Aorta (tissue), 5 donors: ENCODE measurements at regions not wholly inside any gene's neighbourhood (a gene's known extent, or its start where the extent isn't known, plus 50 kb on each side); places are given as distances from the start of the nearest gene placed in this dataset.

Experiments
- ATAC-seq: fragments of 200-7000 bp; cut with Tn5 transposase; one replicate; pipeline ENCODE4 v1.9.1; 2022; ENCODE audit warnings: moderate library complexity; ENCODE audit not compliant: low FRiP score
- DNase-seq, 2 donors: peaks; one replicate each; pipeline ENCODE4 v3.0.0-alpha.2; 2020
- H3K27ac ChIP-seq, 2 donors: one replicate each; pipeline ENCODE4 v1.5.1; 2013; ENCODE audit warnings: low read length in 2 of 2, mild to moderate bottlenecking in 2 of 2, moderate library complexity in 2 of 2, control low read depth in 1 of 2, inconsistent platforms in 1 of 2, low read depth in 1 of 2
- H3K27me3 ChIP-seq, 2 donors: one replicate each; pipeline ENCODE4 v1.6.1; 2013; ENCODE audit warnings: control low read depth in 1 of 2, low read length in 1 of 2, mild to moderate bottlenecking in 1 of 2, moderate library complexity in 1 of 2; ENCODE audit not compliant: insufficient read depth in 2 of 2, control insufficient read depth in 1 of 2
- H3K36me3 ChIP-seq, 2 donors: one replicate each; pipeline ENCODE4 v1.6.1; 2013; ENCODE audit warnings: control low read depth in 1 of 2, low read length in 1 of 2, mild to moderate bottlenecking in 1 of 2; ENCODE audit not compliant: insufficient read depth in 2 of 2, control insufficient read depth in 1 of 2
- H3K4me1 ChIP-seq, 2 donors: one replicate each; pipeline ENCODE4 v1.6.1; 2013; ENCODE audit warnings: low read length in 2 of 2, control low read depth in 1 of 2, mild to moderate bottlenecking in 1 of 2, moderate library complexity in 1 of 2; ENCODE audit not compliant: insufficient read depth in 2 of 2, control insufficient read depth in 1 of 2
- H3K4me3 ChIP-seq, 2 donors: one replicate each; pipeline ENCODE4 v1.5.1; 2013; ENCODE audit warnings: low read length in 2 of 2, control low read depth in 1 of 2, mild to moderate bottlenecking in 1 of 2
- H3K9me3 ChIP-seq: one replicate; pipeline ENCODE4 v1.6.1; 2013; ENCODE audit warnings: mild to moderate bottlenecking, low read length; ENCODE audit not compliant: control insufficient read depth
- WGBS, 2 donors: extraction: QIAGEN DNeasy Blood & Tissue Kit; methylation state at CpG; one replicate each; pipeline ENCODE4 v1.1.7; 2013; 5-methylcytosine and 5-hydroxymethylcytosine counted together
- intact Hi-C, 2 donors: fragments of 100-400 bp; cut with DNase I; formaldehyde crosslinking; loops; one replicate each; pipeline versions ENCODE4 v1.14.2 to v1.15.0; 2022
- donor health status: healthy with polysubstance abuse.
- donor health status: Bipolar disorder and iron deficiency.
- donor health status: DM: no; HTN: no; CAD: no.
- donor health status: DM: no; HTN: no; CAD: no.
- donor health status: DM: yes; HTN: yes; CAD: no.

- DNase-seq (no peak), ATAC-seq (no peak)
- intact Hi-C loops = no loop called here
- Histone ChIP-seq H3K4me1 (no peaks in the 10 kb centered on the region), H3K4me3 (no peak overlapping the region), H3K9me3 (peaks cover 4% of the 10 kb centered on the region), H3K27me3 (no peaks in the 10 kb centered on the region), H3K27ac (no peak overlapping the region), H3K36me3 (no peaks in the 10 kb centered on the region)
- 89 to 94% methylated on average over 3 of the region's 3 CpGs for WGBS, 2 donors
Observed at GRCh38 chr18:22055466-22056238, 113.7 kb upstream of the GATA6 start.

GRCh38 chr18:22056950-22057349 lies 112.4 kb upstream of the GATA6 start:
- no peak overlapping the region for H3K4me3 ChIP-seq
- H3K36me3 ChIP-seq = no peaks in the 10 kb centered on the region
- no peak for ATAC-seq
- DNase-seq = no peak
- intact Hi-C loops = no loop called here
- 80 to 92% methylated on average over 6 of the region's 6 CpGs for WGBS, 2 donors
- no peaks in the 10 kb centered on the region for H3K27me3 ChIP-seq
- H3K9me3 ChIP-seq = peaks cover 4% of the 10 kb centered on the region
- H3K27ac ChIP-seq = no peak overlapping the region
- H3K4me1 ChIP-seq = no peaks in the 10 kb centered on the region

GRCh38 chr18:22057908-22058527 lies 111.4 kb upstream of the GATA6 start:
- H3K36me3 ChIP-seq = no peaks in the 10 kb centered on the region
- ATAC-seq (no peak), DNase-seq (no peak)
- H3K4me1 ChIP-seq = no peaks in the 10 kb centered on the region
- intact Hi-C loops = no loop called here
- peaks cover 4% of the 10 kb centered on the region for H3K9me3 ChIP-seq
- H3K27me3 ChIP-seq = no peaks in the 10 kb centered on the region
- H3K4me3 ChIP-seq = no peak overlapping the region
- H3K27ac ChIP-seq = no peak overlapping the region
- 58 to 61% methylated on average over 5 of the region's 5 CpGs for WGBS, 2 donors

GRCh38 chr18:22060361-22060760 lies 109.0 kb upstream of the GATA6 start:
- DNase-seq (no peak), ATAC-seq (no peak)
- H3K4me1 ChIP-seq = no peaks in the 10 kb centered on the region
- peaks cover 2% of the 10 kb centered on the region for H3K9me3 ChIP-seq
- no peaks in the 10 kb centered on the region for H3K27me3 ChIP-seq
- 70 to 76% methylated on average over 2 of the region's 2 CpGs for WGBS, 2 donors
- intact Hi-C loops = no loop called here
- H3K27ac ChIP-seq = no peak overlapping the region
- H3K4me3 ChIP-seq = no peak overlapping the region
- H3K36me3 ChIP-seq = no peaks in the 10 kb centered on the region

- H3K4me1 ChIP-seq = no peaks in the 10 kb centered on the region
- no peak overlapping the region for H3K27ac ChIP-seq
- WGBS, 2 donors = 42 to 44% methylated on average over 4 of the region's 4 CpGs
- DNase-seq = no peak
- H3K27me3 ChIP-seq = no peaks in the 10 kb centered on the region
- no peak for ATAC-seq
- no peak overlapping the region for H3K4me3 ChIP-seq
- no peaks in the 10 kb centered on the region for H3K9me3 ChIP-seq
- H3K36me3 ChIP-seq = no peaks in the 10 kb centered on the region
- intact Hi-C loops = no loop called here
Observed at GRCh38 chr18:22063102-22063501, 106.3 kb upstream of the GATA6 start.

- Histone ChIP-seq H3K4me3 (no peak overlapping the region), H3K27me3 (no peaks in the 10 kb centered on the region), H3K36me3 (no peaks in the 10 kb centered on the region), H3K27ac (no peak overlapping the region), H3K4me1 (no peaks in the 10 kb centered on the region), H3K9me3 (no peaks in the 10 kb centered on the region)
- WGBS, 2 donors = 94 to 96% methylated on average over 3 of the region's 3 CpGs
- no peak for ATAC-seq
- DNase-seq = no peak
- intact Hi-C loops = no loop called here
Observed at GRCh38 chr18:22063672-22064071, 105.7 kb upstream of the GATA6 start.

- intact Hi-C loops = no loop called here
- WGBS, 2 donors = 85 to 86% methylated on average over 6 to 7 of the region's 7 CpGs
- no peaks in the 10 kb centered on the region for H3K27me3 ChIP-seq
- H3K4me1 ChIP-seq = no peaks in the 10 kb centered on the region
- H3K4me3 ChIP-seq = no peak overlapping the region
- no peaks in the 10 kb centered on the region for H3K36me3 ChIP-seq
- DNase-seq = no peak
- H3K9me3 ChIP-seq = no peaks in the 10 kb centered on the region
- ATAC-seq = no peak
- H3K27ac ChIP-seq = no peak overlapping the region
Observed at GRCh38 chr18:22064581-22064980, 104.8 kb upstream of the GATA6 start.

GRCh38 chr18:22065311-22065710 lies 104.1 kb upstream of the GATA6 start:
- intact Hi-C loops = no loop called here
- no peaks in the 10 kb centered on the region for H3K4me1 ChIP-seq
- DNase-seq (no peak), ATAC-seq (no peak)
- H3K27ac ChIP-seq = no peak overlapping the region
- H3K4me3 ChIP-seq = no peak overlapping the region
- no peaks in the 10 kb centered on the region for H3K9me3 ChIP-seq
- WGBS, 2 donors = 84 to 89% methylated on average over 5 of the region's 5 CpGs
- no peaks in the 10 kb centered on the region for H3K36me3 ChIP-seq
- no peaks in the 10 kb centered on the region for H3K27me3 ChIP-seq

- WGBS, 2 donors = 96 to 97% methylated on average over 9 of the region's 9 CpGs
- H3K36me3 ChIP-seq = no peaks in the 10 kb centered on the region
- H3K9me3 ChIP-seq = no peaks in the 10 kb centered on the region
- intact Hi-C loops = no loop called here
- H3K4me3 ChIP-seq = no peak overlapping the region
- H3K27me3 ChIP-seq = no peaks in the 10 kb centered on the region
- no peak for ATAC-seq
- H3K27ac ChIP-seq = no peak overlapping the region
- DNase-seq = no peak
- no peaks in the 10 kb centered on the region for H3K4me1 ChIP-seq
Observed at GRCh38 chr18:22066083-22066485, 103.3 kb upstream of the GATA6 start.
